HepG2 (cell line): ENCODE measurements at regions not wholly inside any gene's neighbourhood (a gene's known extent, or its start where the extent isn't known, plus 50 kb on each side); places are given as distances from the start of the nearest gene placed in this dataset.

ENCODE experiments used
- ATAC-seq: fragments of 200-7000 bp; cut with Tn5 transposase; 3 replicates; pipeline ENCODE4 v1.9.1; 2020; ENCODE audit warnings: mild to moderate bottlenecking, moderate library complexity
- BruUV-seq: library from RNA; stranded (reverse); fragments of 400-500 nt; replicated peaks from 2 replicates; lab custom pipeline; 2021; lab: Mats Ljungman, UMichigan
- CTCF ChIA-PET: fragments of 300-600 bp; formaldehyde crosslinking; extraction: SDS; loops from one replicate; lab custom pipeline; 2021; ENCODE audit warnings: low total read pairs, inconsistent platforms, low intra/inter-chr PET ratio; lab: Yijun Ruan, JAX
- POLR2A ChIA-PET: fragments of 350-600 bp; sonication (Branson Sonifier 250); formaldehyde crosslinking; loops from one replicate; lab custom pipeline; 2020; ENCODE audit warnings: antibody characterized with exemption, inconsistent platforms; lab: Yijun Ruan, JAX
- DNase-seq: peaks from one replicate; pipeline ENCODE4 v3.0.0-alpha.2; 2015; ENCODE audit warnings: low spot score
- FAIRE-seq: peaks from 3 replicates; lab custom pipeline; 2011; peaks lifted over from hg19 to GRCh38; lab: Jason Lieb, UNC
- H2AFZ ChIP-seq: one replicate; pipeline ENCODE4 v1.6.1; 2011; ENCODE audit warnings: low read length, inconsistent platforms
- H3K27ac ChIP-seq: fragments of 300-600 bp; 3 replicates; pipeline ENCODE4 v1.8.0; 2011; ENCODE audit warnings: mixed run types, mild to moderate bottlenecking, mixed read lengths, low read length, inconsistent platforms; ENCODE audit not compliant: insufficient read depth; ENCODE audit errors: extremely low read length
- H3K27me3 ChIP-seq, 2 experiments: fragments of 200-600 bp in 1 of 2; 2 replicates in 1 of 2; 3 replicates in 1 of 2; pipeline versions ENCODE4 v1.6.0 to v1.8.0; 2011; ENCODE audit warnings: low read length in 2 of 2, mild to moderate bottlenecking in 2 of 2, moderate library complexity in 2 of 2, inconsistent platforms in 1 of 2; ENCODE audit not compliant: insufficient read depth in 2 of 2, control insufficient read depth in 1 of 2
- H3K36me3 ChIP-seq, 2 experiments: fragments of 200-600 bp in 1 of 2; replicated peaks in 1 of 2; 2 replicates in 1 of 2; 3 replicates in 1 of 2; pipeline versions ENCODE4 v1.5.1 to v1.8.0; 2011; ENCODE audit warnings: low read length in 2 of 2, inconsistent platforms in 1 of 2; ENCODE audit not compliant: insufficient read depth in 2 of 2, control insufficient read depth in 1 of 2
- H3K4me1 ChIP-seq: 2 replicates; pipeline ENCODE4 v1.5.1; 2012; ENCODE audit warnings: low read length, inconsistent platforms; ENCODE audit not compliant: insufficient read depth
- H3K4me2 ChIP-seq: 2 replicates; pipeline ENCODE4 v1.6.0; 2011; ENCODE audit warnings: low read depth, low read length, inconsistent platforms
- H3K4me3 ChIP-seq, 3 experiments: fragments of 200-600 bp in 1 of 3; sonication (generic), shearing (Covaris generic) in 1 of 3; replicated peaks in 1 of 3; 2 replicates each; pipeline ENCODE4 v1.5.1; 2011 to 2016; ENCODE audit warnings: low read length in 3 of 3, inconsistent platforms in 2 of 3, low read depth in 2 of 3, mild to moderate bottlenecking in 2 of 3, control low read depth in 1 of 3, mixed read lengths in 1 of 3; ENCODE audit not compliant: insufficient read depth in 1 of 3
- H3K79me2 ChIP-seq: one replicate; pipeline ENCODE4 v1.6.1; 2011; ENCODE audit warnings: low read length, inconsistent platforms; ENCODE audit not compliant: insufficient read depth
- H3K9ac ChIP-seq: 2 replicates; pipeline ENCODE4 v1.6.0; 2011; ENCODE audit warnings: mild to moderate bottlenecking, low read depth, low read length, inconsistent platforms; ENCODE audit not compliant: insufficient read depth
- H3K9me3 ChIP-seq: 2 replicates; pipeline ENCODE4 v1.5.1; 2012; ENCODE audit warnings: mild to moderate bottlenecking, low read length
- H4K20me1 ChIP-seq: 2 replicates; pipeline ENCODE4 v1.6.0; 2011; ENCODE audit warnings: inconsistent platforms, mild to moderate bottlenecking, low read length, moderate library complexity; ENCODE audit not compliant: insufficient read depth
- KLF16 ChIP-seq, 2 experiments: sonication (generic) in 1 of 2; formaldehyde crosslinking in 1 of 2; IDR thresholded peaks; 2 replicates each; pipeline versions ENCODE4 v1.6.1 to v1.8.0; 2016 to 2023; ENCODE audit warnings: missing genetic modification reagents in 2 of 2, missing compliant biosample characterization in 1 of 2
- NR2C2 ChIP-seq: sonication (generic); formaldehyde crosslinking; IDR thresholded peaks from 2 replicates; pipeline ENCODE4 v1.4.0; 2020; ENCODE audit warnings: missing genetic modification reagents, mild to moderate bottlenecking, moderate library complexity, borderline replicate concordance
- NR2F1 ChIP-seq, 2 experiments: fragments of 450-650 bp in 1 of 2; formaldehyde crosslinking in 1 of 2; IDR thresholded peaks; 2 replicates each; pipeline versions ENCODE4 v1.5.0 to v1.6.1; 2016 to 2020; ENCODE audit warnings: mild to moderate bottlenecking in 1 of 2, missing compliant biosample characterization in 1 of 2, missing genetic modification reagents in 1 of 2, moderate library complexity in 1 of 2
- NR2F2 ChIP-seq: IDR thresholded peaks from 2 replicates; pipeline ENCODE4 v1.6.1; 2012; ENCODE audit warnings: low read depth, inconsistent platforms, borderline replicate concordance
- SAFB2 ChIP-seq: sonication (generic); formaldehyde crosslinking; IDR thresholded peaks from 2 replicates; pipeline ENCODE4 v1.5.1; 2020; ENCODE audit warnings: missing genetic modification reagents, low read depth, mild to moderate bottlenecking, borderline replicate concordance
- XRCC5 ChIP-seq: fragments of 200-400 bp; formaldehyde crosslinking; optimal IDR thresholded peaks from 2 replicates; pipeline ENCODE3; 2017; ENCODE audit warnings: mild to moderate bottlenecking, low read length
- ZNF274 ChIP-seq: sonication (generic); formaldehyde crosslinking; IDR thresholded peaks from 2 replicates; pipeline ENCODE4 v1.5.1; 2020; ENCODE audit warnings: mild to moderate bottlenecking, missing genetic modification reagents
- ZNF432 ChIP-seq: sonication (generic); formaldehyde crosslinking; IDR thresholded peaks from 2 replicates; pipeline ENCODE4 v1.5.0; 2020; ENCODE audit warnings: missing genetic modification reagents, mild to moderate bottlenecking, borderline replicate concordance
- ZNF552 ChIP-seq: sonication (generic); formaldehyde crosslinking; IDR thresholded peaks from 2 replicates; pipeline ENCODE4 v1.9.0; 2022; ENCODE audit warnings: missing genetic modification reagents, mild to moderate bottlenecking, borderline replicate concordance
- ZNF607 ChIP-seq: sonication (generic); formaldehyde crosslinking; IDR thresholded peaks from 2 replicates; pipeline ENCODE4 v1.5.1; 2020; ENCODE audit warnings: missing genetic modification reagents, mild to moderate bottlenecking, borderline replicate concordance
- ZNF749 ChIP-seq: sonication (generic); formaldehyde crosslinking; IDR thresholded peaks from 2 replicates; pipeline ENCODE4 v1.8.0; 2022; ENCODE audit warnings: mild to moderate bottlenecking, missing genetic modification reagents, moderate library complexity, borderline replicate concordance
- WGBS: methylation state at CpG from one replicate; pipeline ENCODE4 v1.1.6; 2017; ENCODE audit warnings: low lambda C conversion rate; 5-methylcytosine and 5-hydroxymethylcytosine counted together
- in situ Hi-C: cut with HindIII; loops from 2 replicates; pipeline ENCODE4 v1.10.0; 2017; ENCODE audit warnings: low pct_unique_long_range_greater_than_20kb; ENCODE audit not compliant: extremely low pct_ligation_motif_present
- intact Hi-C: fragments of 100-400 bp; cut with micrococcal nuclease; formaldehyde crosslinking; loops from one replicate; pipeline ENCODE4 v1.10.0; 2022; ENCODE audit not compliant: unreplicated experiment
- TF ChIP-seq, protein P1 (sequence below): sonication (generic); formaldehyde crosslinking; IDR thresholded peaks from 2 replicates; pipeline ENCODE4 v1.4.0; 2020; ENCODE audit warnings: missing genetic modification reagents
- TF ChIP-seq, protein P2 (sequence below): sonication (generic); formaldehyde crosslinking; IDR thresholded peaks from 2 replicates; pipeline ENCODE4 v1.4.0; 2020; ENCODE audit warnings: mild to moderate bottlenecking, missing genetic modification reagents
- TF ChIP-seq, protein P3 (sequence below), 2 experiments: fragments of 450-650 bp in 1 of 2; sonication (generic) in 1 of 2; formaldehyde crosslinking; IDR thresholded peaks; 2 replicates each; pipeline versions ENCODE4 v1.5.0 to v1.8.0; 2020 to 2022; ENCODE audit warnings: mild to moderate bottlenecking in 1 of 2, missing genetic modification reagents in 1 of 2
- TF ChIP-seq, protein P4 (sequence below): sonication (generic); formaldehyde crosslinking; IDR thresholded peaks from 2 replicates; pipeline ENCODE4 v1.8.1; 2023; ENCODE audit warnings: mild to moderate bottlenecking, moderate library complexity, missing genetic modification reagents

DNA sequence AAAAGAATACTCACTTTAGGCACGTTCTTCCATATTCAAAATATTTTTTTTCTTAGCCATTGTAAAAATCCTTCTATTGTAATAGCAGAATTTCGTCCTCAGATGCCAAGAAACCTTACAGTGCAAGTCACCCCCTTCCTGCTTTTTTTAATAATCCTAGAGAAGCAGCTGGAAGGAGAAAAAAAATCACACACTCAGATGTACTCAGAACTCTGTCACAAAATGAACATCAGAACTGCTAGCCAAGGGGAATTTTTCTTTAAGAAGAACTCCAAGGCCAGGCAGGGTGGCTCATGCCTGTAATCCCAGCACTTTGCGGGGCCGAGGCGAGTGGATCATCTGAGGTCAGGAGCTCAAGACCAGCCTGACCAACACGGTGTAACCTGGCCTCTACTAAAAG is 127.3 kb upstream of the SPATS2L start:
- no peak overlapping the region for H2AFZ ChIP-seq
- no peak overlapping the region for H3K4me2 ChIP-seq
- no peaks in the 10 kb centered on the region for H3K79me2 ChIP-seq
- no peaks in the 10 kb centered on the region for H3K4me1 ChIP-seq
- no peak for TF ChIP-seq ZNF274 (CRISPR knock-in tag)
- in situ Hi-C loops: no loop called here
- no peaks in the 10 kb centered on the region for H3K36me3 ChIP-seq
- POLR2A ChIA-PET: no interaction called here
- WGBS: 39% methylated on average over 6 of the region's 6 CpGs
- intact Hi-C loops: no loop called here
- ATAC-seq: no peak
- no peak overlapping the region for H3K9ac ChIP-seq
- no peak for DNase-seq
- no peaks in the 10 kb centered on the region for H4K20me1 ChIP-seq
- H3K9me3 ChIP-seq: no peaks in the 10 kb centered on the region
- CTCF ChIA-PET: no interaction called here
- peaks cover 0 to 40% of the 10 kb centered on the region in 2 experiments; a peak in 2 of 5 replicates for H3K27me3 ChIP-seq
- no peak for FAIRE-seq
- no peak overlapping the region for H3K4me3 ChIP-seq
- H3K27ac ChIP-seq: no peak overlapping the region
- no TSS peak for BruUV-seq

DNA sequence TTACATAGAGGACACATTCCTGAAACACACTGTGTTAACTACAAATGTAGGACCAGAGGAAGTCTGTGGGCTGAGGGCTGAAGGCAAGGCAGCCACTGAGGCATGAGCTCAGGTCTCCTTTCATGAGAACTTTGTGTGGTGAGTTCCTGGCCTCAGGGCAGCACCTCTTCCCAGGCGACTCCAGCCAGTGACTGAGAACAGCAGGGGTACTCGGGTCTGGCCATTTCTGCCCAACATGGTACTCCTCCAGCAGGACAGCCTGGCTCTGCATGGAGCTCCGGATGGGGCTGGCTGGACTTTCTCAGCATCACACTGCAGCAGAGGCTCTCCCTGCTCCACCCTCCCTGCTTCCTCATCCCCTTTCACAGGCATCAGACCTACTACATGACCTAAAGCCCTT is 125.5 kb upstream of the SPATS2L start:
- 19% methylated on average over 3 of the region's 3 CpGs for WGBS
- CTCF ChIA-PET: no interaction called here
- no peak for DNase-seq

More for the DNA sequence above, 125.5 kb upstream of the SPATS2L start:
- peaks cover 17% of the 10 kb centered on the region for H3K4me1 ChIP-seq
- H3K79me2 ChIP-seq: no peaks in the 10 kb centered on the region
- in situ Hi-C loops: no loop called here
- H3K36me3 ChIP-seq: no peaks in the 10 kb centered on the region
- H4K20me1 ChIP-seq: no peaks in the 10 kb centered on the region
- no peak for FAIRE-seq
- H3K27me3 ChIP-seq: peaks cover 0 to 46% of the 10 kb centered on the region in 2 experiments; a peak in 2 of 5 replicates
- no peak overlapping the region for H3K27ac ChIP-seq
- no peak overlapping the region for H3K4me3 ChIP-seq
- ATAC-seq: no peak
- no peak overlapping the region for H2AFZ ChIP-seq
- intact Hi-C loops: no loop called here
- POLR2A ChIA-PET: no interaction called here
- H3K9ac ChIP-seq: no peak overlapping the region
- TF ChIP-seq XRCC5 (no peak), NR2F1 (CRISPR knock-in tag; IDR thresholded peaks at IDR 0.05) (no peak), NR2F2 (no peak), ZNF552 (CRISPR knock-in tag) (no peak), SAFB2 (CRISPR knock-in tag) (no peak), ZNF607 (no peak), NR2C2 (CRISPR knock-in tag) (no peak), ZNF432 (CRISPR knock-in tag) (no peak), ZNF749 (CRISPR knock-in tag) (no peak), KLF16 (CRISPR knock-in tag; IDR thresholded peaks at IDR 0.05) (no peak)
- TF ChIP-seq, protein P1, sequence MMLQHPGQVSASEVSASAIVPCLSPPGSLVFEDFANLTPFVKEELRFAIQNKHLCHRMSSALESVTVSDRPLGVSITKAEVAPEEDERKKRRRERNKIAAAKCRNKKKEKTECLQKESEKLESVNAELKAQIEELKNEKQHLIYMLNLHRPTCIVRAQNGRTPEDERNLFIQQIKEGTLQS (CRISPR knock-in tag): no peak
- TF ChIP-seq, protein P2, sequence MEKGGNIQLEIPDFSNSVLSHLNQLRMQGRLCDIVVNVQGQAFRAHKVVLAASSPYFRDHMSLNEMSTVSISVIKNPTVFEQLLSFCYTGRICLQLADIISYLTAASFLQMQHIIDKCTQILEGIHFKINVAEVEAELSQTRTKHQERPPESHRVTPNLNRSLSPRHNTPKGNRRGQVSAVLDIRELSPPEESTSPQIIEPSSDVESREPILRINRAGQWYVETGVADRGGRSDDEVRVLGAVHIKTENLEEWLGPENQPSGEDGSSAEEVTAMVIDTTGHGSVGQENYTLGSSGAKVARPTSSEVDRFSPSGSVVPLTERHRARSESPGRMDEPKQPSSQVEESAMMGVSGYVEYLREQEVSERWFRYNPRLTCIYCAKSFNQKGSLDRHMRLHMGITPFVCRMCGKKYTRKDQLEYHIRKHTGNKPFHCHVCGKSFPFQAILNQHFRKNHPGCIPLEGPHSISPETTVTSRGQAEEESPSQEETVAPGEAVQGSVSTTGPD (CRISPR knock-in tag): no peak
- TF ChIP-seq, protein P3, sequence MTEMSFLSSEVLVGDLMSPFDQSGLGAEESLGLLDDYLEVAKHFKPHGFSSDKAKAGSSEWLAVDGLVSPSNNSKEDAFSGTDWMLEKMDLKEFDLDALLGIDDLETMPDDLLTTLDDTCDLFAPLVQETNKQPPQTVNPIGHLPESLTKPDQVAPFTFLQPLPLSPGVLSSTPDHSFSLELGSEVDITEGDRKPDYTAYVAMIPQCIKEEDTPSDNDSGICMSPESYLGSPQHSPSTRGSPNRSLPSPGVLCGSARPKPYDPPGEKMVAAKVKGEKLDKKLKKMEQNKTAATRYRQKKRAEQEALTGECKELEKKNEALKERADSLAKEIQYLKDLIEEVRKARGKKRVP (CRISPR knock-in tag; IDR thresholded peaks at IDR 0.05): no peak
- TF ChIP-seq, protein P4, sequence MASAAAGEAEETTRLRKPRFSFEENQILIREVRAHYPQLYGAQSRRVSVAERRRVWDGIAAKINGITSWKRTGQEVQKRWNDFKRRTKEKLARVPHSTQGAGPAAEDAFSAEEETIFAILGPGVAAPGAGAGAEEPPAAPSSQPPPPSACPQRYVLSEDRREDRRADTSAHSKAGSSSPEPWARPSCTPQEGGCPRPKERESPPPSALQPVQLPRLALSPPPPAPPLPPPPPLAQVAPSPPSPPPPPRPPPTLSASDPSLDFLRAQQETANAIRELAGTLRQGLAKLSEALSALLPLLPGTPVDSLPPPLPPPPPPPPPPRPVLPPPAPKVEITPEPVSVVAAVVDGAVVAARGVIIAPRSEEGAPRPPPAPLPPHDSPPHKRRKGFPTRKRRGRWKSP (CRISPR knock-in tag): no peak
- no TSS peak for BruUV-seq
- H3K9me3 ChIP-seq: no peaks in the 10 kb centered on the region
- no peak overlapping the region for H3K4me2 ChIP-seq
